HG03354 (cell line): ENCODE measurements at regions not wholly inside any gene's neighbourhood (a gene's known extent, or its start where the extent isn't known, plus 50 kb on each side); places are given as distances from the start of the nearest gene placed in this dataset.
"Not testable (repeated sequence)": the region's sequence is repeated elsewhere in the genome, so short reads cannot be mapped to it uniquely, and the experiment has no call there.

ENCODE experiments used
- ATAC-seq: cut with Tn5 transposase; IDR thresholded peaks from one replicate; pipeline ENCODE4 v1.9.1; 2021; ENCODE audit warnings: mild to moderate bottlenecking; ENCODE audit not compliant: unreplicated experiment, poor library complexity, severe bottlenecking

DNA sequence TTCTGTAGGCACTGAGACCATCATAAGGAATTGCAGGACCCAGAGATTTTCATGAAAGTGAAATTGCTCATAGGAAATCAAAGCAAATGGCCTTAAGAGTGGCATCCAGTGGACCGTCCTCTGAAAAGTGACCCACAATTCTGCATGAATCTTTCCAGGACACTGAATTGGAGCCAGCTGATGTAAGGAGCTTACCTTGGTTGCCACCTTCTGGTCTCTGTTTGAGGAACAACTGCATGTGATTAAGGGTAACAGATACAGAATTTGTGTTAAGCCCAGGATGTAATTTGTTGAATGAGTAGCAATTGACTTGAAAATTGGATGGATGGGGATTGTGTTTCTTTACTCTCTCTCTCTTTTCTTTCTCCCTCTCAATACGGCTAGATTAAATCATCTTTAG lies 49.9 kb upstream of the GAS1 start:
- no peak for ATAC-seq

GRCh38 chr9:86997951-86998350 lies 50.6 kb upstream of the GAS1 start:
- no peak for ATAC-seq

GRCh38 chr9:87002517-87002916 lies 55.2 kb upstream of the GAS1 start:
- no peak for ATAC-seq

- no peak for ATAC-seq
Measured at GRCh38 chr9:87004016-87004415, 56.7 kb upstream of the GAS1 start.

DNA sequence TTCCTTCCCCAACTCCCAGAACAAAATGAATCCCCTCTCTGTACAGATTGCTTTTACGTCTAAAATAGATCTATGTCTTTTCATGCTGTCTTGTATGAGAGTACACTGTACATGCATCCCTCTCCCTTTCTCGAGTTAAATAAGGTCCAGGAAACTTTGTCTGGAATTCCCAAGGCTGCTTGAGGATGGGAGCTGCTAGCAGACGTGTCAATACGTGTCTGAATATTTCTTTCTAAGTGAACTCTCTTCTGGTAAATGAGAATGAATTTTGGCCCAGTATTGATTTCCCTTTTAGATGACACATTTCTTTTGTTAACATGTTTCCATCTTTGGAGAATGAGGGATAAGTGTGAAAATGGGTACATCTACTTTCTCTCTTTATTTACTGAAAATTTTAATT lies 59.6 kb upstream of the GAS1 start:
- ATAC-seq, result no peak

DNA sequence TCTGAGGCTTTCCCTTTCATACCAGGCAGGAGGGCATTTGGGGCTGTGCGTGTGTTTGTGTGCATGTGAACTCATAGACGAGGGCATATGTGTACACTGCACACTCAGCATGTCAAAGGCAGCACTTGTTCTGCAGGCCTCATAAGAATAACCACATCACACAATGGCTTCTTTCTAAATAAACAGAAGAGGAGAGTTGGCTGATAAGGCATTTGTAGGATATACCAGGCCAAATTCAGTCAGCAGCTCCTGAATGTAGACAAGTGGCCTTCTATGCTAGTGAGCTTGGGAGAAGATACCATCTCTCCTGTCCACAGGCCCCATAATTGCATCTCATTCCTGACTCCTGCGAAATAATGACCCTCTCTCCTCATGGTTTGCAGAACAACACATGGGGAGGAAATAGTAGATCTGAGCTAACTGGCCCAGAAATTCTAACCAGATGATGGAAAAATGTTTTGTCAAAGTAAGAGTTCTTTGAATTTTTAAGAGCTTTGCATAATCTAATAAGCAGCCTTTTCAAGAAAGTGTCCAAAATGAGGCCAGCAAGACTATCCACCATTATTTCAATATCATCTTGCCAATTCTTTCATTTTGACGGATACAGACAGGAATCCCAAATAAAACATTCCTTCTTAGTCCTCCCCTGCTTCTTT lies 60.5 kb upstream of the GAS1 start:
- no peak for ATAC-seq

DNA sequence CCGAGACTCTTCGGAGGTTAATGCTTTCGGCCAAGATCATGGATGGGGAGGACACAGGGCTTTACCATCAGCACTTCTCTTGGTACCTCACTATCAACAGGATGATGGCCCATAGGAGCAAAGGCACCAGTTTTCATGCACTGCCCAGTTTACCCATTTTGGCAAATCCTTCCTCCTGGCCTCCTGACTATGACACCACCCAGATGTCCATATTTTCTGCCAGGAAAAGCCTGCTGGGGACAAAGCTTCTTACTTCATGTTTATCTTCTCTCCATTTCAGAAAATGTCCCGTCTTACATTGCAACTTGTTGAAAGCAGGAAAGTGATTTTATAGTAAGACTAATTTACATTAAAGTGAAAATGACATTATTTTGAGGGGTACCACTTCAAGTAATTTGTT lies 61.4 kb upstream of the GAS1 start:
- ATAC-seq, result no peak

- no peak for ATAC-seq
Measured at GRCh38 chr9:87010626-87011025, 63.3 kb upstream of the GAS1 start.

- ATAC-seq, result no peak
Measured at GRCh38 chr9:87011551-87011950, 64.2 kb upstream of the GAS1 start.

- no peak for ATAC-seq
Measured at GRCh38 chr9:87013490-87013889, 66.2 kb upstream of the GAS1 start.

DNA sequence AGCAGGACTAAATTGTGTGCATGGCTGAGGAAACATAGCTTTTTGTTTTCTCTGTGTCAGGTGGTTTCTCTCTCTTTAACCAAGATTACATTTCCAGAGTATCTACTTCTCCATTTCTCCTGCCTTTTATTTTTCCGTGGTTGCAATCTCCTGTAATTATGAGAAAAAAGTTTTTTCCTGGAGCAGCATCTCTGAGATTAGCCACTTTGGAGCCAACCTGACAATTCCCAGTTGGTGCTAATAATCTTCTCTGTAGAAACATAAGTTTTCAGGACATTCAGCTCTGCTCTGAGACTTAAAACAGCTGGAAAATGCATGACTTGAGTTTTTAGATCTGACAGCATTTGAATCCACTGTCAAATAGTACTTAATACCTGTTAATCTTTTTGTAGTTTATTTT lies 67.1 kb upstream of the GAS1 start:
- no peak for ATAC-seq

GRCh38 chr9:87016681-87017080 lies 69.4 kb upstream of the GAS1 start:
- no peak for ATAC-seq

GRCh38 chr9:87020169-87020950 lies 73.1 kb upstream of the GAS1 start:
- ATAC-seq, result no peak

- ATAC-seq, result no peak
Measured at GRCh38 chr9:87022178-87022577, 74.9 kb upstream of the GAS1 start.

GRCh38 chr9:87026204-87026603 lies 78.9 kb upstream of the GAS1 start:
- no peak for ATAC-seq

- ATAC-seq, result not testable (repeated sequence)
Measured at GRCh38 chr9:87028836-87029235, 81.5 kb upstream of the GAS1 start.

DNA sequence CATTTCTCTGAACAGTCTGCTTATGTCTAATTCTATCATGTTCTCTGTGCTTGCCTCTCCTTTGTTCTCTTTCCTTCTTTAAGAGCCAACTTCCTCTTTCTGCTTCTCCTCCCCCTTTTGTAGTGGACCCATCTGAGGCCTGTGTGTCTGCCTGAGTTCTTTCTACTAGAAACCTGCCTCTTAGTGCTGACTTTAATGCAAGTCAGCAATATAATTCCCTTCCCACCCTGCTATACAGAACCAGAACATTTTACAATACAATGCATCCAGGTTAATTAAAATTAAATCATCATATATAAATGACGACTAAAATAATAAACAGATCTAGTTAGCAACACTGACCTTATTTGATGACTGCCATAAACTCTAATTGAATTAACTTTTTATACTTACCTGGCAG lies 82.6 kb upstream of the GAS1 start:
- no peak for ATAC-seq

DNA sequence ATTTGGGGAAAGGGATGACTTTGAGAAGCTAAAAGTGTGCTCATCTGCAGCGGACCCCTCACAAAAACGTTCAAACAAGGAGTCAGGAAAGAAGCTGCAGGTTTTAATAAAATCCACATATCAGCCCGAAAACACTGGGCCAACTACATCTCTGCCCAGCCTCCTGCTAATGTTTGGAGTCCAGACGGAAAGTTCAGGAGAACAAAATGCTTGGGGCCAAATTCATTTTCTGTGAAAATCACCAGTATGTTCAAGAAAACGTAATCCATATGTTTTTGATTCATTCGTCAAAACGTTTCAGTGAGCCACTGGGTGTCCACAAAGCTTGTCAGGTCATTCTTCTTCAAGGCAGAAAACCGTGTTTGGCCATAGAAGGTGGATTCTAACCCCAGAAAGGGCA lies 87.5 kb upstream of the GAS1 start:
- ATAC-seq, result no peak

DNA sequence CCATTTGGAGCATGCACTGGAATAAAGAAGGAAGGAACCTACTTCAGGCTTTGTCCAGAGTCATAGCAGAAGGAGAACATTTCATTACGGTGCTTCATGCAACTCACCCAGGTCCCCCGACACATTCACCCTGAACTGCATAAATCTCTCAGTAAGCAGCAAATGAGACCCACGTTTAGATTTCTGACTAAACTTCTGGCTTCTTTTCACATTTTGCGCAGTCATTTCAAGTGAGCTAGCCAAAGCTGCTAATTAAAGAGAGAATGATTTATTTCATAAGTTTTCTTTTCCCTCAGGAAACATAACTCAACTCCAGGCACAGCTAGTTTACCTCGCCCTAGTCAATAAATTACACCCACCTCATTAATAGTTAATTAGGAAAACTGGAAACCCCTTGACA lies 88.6 kb upstream of the GAS1 start:
- ATAC-seq, result no peak

- no peak for ATAC-seq
Measured at GRCh38 chr9:87036506-87036905, 89.2 kb upstream of the GAS1 start.

DNA sequence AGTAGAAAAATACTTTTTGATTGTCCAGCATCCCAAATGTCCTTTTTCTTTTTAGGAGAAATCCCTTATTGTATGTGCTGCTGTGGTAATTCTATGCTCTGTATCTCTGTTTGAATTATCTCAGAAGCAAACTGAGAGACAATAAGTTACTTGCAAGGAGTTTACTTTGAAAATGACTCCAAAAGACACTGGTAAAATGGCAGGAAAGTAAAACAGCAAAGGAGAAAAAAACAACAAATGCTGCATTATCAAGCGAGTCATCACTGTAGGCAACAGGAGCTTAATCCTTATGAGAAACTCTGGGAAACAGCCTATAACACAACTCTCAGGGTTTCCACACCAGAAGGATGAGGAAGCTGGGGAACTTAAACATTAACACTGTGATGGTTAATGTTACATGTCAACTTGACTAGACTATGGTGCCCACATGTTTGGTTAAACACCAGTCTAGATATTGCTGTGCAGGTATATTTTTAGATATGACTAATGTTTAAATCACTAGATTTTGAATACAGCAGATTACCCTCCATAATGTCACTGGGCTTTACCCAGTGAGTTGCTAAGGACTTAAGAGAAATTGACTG lies 92.6 kb upstream of the GAS1 start:
- ATAC-seq, result no peak
